ENCODE measurements at regions not wholly inside any gene's neighbourhood (a gene's known extent, or its start where the extent isn't known, plus 50 kb on each side); places are given as distances from the start of the nearest gene placed in this dataset.
A peak's percentile ranks its signal among the peaks of the same experiment; 100 is the strongest.

GRCh38 chr16:81185416-81185815 is 53.1 kb upstream of the BCO1 start:
- DNase-seq = no peak

DNA sequence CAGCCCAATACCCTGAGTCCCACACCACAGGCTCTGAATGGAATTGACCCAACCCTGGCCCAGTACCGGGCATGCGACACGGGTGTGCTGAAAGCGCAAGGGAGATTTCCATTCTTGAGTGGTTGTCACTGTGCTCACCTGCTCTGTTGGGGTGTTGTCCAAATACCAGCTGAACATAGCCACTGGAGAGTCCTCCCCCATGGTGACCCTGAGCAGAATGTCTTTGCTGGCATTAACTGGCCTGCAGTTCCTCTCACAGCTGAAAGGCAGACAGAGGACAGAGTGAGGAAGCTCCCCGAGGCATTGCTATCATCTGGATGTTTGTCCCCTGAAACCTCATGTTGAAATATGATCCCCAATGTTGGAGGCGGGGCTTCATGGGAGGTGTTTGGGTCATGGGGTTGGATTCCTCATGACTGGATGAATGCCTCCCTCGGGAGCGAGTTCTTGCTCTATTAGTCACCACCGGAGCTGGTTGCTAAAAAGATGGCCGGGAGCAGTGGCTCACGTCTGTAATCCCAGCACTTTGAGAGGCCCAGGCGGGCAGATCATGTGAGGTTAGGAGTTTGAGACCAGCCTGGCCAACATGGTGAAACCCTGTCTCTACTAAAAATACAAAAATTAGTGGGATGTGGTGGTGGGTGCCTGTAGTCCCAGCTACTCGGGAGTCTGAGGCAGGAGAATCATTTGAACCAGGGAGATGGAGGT is 57.3 kb upstream of the BCO1 start:
- DNase-seq = peak; percentile 89

DNA sequence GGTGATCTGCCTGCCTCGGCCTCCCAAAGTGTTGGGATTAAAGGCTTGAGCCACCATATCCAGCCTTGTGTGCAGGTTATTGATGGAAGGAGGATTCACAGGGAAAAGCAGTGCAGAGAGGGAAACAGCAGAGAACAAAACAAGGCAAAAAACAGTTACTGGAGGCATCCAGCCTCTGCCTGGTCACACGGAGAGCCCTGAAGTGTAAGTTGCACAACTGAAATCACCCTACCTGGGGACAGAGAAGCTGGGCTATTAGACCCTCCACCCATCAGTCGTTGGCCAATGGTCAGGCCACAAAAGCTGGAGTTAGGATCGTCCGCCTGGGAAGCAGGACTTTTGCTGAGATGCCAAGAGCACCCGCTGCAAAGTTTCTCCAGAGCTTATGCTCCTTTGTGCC is 57.9 kb upstream of the BCO1 start:
- DNase-seq = no peak

DNA sequence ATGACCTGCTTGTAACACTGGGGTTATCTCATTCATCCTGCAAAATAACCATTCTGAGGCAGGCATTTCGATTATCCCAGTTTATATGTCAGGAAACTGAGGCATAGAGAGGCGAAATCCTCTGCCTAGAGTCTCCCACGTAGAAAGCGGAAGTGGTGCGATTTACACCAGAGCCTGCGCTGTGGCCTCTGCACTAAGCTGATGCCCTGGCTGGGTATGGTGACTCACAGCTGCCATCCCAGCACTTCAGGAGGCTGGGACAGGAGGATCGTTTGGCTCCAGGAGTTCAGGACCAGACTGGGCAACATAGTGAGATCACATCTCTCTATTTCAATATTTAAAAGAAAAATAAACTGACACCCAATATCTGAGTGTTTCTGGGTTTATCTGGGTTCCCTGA is 59.3 kb upstream of the BCO1 start:
- DNase-seq = no peak

GRCh38 chr16:81175325-81175891 is 63.1 kb upstream of the BCO1 start:
- DNase-seq = no peak

GRCh38 chr16:81174644-81175324 is 63.7 kb upstream of the BCO1 start:
- DNase-seq = no peak

- no peak for DNase-seq
Measured at GRCh38 chr16:81172769-81173658, 65.5 kb upstream of the BCO1 start.

DNA sequence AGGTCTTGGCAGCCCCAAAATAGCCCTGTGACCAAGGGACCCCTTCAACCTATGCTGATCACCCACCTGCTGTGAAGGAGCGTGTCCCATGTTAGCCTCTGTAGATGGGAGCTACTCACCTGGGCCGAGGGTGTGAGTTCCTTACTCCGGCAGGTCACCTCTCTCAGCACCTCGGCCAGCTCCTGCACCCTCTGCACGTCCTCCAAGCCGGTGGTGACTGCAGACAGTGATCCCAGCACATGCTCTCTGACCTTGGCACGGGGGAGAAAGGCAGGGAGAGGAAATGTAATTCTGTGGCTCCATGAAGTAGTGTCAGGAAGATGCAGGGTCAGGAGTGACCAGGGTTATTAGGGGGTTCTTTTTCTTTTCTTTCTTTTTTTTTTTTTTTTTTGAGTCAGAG is 67.7 kb upstream of the BCO1 start:
- no peak for DNase-seq

DNA sequence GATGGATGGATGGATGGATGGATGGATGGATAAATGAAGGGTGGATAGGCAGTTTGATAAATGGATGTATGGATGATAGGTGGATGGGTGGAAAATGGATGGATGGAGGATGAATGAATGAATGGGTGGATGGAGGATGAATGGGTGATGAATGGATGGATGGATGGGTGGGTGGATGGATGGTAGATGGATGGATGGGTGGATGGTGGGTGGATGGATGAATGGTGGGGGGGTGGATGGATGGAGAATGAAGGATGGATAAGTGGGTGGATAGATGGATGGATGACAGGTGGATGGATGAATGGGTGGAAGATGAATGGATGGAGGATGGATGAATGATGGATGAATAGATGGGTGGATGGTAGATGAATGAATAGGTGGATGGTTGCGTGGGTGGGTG is 70.1 kb upstream of the BCO1 start:
- DNase-seq = no peak

- DNase-seq = no peak
Measured at GRCh38 chr16:81167851-81168250, 70.6 kb upstream of the BCO1 start.

DNA sequence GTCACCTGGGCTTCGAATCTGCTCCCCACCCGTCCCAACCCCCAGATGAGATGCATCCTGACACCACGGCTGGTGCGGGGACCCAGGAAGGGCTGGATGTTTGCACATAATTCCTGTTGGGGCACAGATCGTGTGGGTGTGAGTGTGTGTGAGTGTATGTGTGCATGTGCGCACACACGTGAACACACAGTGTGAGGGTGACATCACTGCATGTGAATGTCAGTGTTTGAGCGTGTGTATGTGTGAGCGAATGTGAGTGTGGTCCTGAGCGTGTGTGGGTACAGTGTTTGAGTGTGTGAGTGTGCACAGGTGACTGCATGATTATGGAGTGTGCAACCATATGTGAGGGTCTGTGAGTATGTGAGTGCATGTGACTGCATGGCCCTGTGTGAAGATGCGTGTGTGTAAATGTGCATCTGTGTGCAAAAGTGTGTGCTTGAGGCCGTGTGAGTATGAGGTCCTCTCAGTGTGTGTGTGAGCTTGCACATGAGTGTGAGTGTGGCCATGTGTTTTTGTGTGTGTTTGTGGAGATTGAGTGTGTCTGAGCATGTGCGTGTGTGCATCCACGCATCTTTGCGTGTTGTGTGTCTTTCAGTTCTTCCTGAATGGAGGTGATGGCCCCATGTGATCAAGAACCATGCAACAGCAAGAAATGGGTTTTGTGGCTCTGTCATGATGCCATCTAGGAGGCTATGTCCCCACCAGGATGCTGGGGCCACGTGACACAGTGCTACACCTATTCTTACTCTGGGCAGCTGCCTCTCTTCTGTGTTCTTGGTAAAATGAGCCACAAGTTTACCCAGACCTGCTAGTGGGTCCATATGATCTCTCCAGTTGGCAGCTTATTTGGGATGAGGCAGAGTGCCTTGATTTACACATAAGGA is 70.5 kb upstream of the GCSH start:
- DNase-seq = no peak

DNA sequence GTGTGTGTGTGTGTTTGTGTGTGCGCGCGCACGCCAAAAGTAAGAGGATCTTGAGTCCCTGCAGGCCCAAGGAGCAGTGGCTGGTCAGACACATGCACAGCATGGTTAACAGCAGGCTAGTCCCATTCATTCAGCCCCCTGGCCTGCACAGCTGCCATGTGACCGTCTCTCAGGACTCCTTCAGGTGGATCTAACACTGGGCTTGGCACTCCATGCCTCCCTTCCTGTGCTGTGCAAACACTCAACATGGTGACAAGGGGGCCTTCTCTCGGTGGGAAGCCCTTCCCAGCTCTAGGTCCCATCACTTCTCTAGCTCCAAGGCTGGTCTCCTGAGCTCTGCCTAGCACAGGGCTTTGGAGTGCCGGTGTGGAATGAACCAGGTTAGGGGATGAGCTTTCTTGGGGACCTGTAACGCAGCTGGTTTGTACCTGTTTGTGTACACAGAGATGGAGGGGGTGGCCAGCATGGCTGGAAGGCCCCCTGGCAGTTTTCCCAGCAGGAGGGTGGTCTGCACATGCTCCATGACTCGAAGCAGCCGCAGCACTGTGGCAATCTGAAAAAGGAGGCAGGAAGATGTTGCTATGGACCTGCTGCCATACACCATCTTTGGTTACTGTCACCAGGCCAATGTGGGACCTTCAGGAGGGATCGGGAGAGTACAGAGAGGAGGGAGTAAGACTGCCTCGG is 69.4 kb upstream of the GCSH start:
- no peak for DNase-seq

DNA sequence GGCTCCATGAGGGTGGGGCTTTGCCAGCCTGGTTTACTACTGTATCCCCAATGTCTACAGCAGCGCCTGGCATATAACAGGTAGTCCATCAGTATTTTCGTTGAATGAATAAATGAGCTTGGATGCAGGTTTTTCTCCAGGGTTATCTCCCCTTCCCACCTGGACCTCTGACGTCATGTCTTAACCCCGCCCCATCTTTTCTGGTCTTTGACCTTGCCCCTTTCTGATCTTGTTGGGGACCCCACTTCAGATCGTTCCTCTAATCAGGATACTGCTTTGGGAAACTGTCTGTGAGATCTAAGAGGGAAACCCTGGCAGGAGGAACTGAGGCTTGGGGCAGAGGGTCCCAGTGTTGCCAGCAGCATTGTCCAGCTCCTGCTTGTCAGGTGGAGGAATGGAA is 68.8 kb upstream of the GCSH start:
- DNase-seq = no peak

- DNase-seq = no peak
Measured at GRCh38 chr16:81164481-81164880, 68.3 kb upstream of the GCSH start.

- DNase-seq = no peak
Measured at GRCh38 chr16:81163671-81164070, 67.5 kb upstream of the GCSH start.

DNA sequence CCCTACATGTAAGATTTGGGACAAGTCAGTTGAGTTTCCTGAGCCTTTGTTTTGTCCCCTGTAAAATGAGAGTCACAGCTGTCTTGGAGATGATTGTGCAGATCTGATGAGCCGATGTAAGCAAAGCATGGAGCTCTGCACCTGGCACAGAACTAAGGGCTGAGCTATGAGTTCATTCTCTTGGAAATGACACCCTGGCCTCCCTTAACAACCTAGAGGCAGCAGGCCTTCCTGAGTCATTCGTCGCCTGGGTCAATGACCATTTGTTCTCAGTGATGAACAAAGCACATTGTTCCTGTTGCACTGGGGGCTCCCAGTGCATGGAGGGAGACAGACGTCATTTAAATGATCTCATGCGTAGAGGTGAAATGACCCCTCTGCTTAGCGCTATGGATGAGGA is 62.8 kb upstream of the GCSH start:
- no peak for DNase-seq

DNA sequence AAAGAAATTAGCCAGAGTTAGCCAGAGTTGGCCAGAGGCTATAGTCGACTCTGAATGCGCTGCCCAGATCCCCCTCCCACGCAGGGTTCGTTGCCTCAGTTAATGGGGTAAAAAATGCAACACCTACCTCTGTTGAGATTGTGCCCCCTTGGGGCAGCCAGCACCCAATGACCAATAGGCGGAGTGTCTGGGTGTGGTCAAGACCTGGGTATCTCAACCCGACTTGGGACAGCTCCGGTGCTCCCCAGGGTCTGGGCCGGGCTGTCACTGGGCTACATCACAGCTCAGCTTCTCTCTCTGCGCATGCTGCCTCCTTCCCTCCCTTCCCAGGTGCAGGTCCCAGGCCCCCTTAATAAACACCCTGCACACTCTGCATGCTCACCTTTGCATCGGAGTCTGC is 59.6 kb upstream of the GCSH start:
- DNase-seq = no peak

GRCh38 chr16:81151648-81152310 is 55.6 kb upstream of the GCSH start:
- DNase-seq = no peak

DNA sequence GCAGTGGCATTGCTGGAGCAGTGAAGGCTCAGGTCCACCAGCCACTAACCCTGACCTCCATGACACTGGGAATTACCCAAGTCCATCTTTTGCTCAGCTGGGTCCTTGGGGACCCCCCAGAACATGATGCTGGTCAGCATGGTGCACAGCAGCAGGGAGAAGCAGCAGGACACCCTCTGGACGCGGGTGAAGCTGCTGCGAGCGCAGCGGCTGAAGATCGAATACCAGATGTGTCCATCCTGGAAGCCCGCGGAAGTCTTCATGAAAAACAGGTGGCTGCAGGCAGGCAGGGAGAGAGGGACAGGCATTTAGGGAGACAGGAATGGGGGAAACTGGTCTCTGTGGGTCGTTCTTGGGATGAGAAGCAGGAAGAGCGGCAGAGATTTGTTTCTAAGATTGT is 53.4 kb upstream of the GCSH start:
- no peak for DNase-seq

DNA sequence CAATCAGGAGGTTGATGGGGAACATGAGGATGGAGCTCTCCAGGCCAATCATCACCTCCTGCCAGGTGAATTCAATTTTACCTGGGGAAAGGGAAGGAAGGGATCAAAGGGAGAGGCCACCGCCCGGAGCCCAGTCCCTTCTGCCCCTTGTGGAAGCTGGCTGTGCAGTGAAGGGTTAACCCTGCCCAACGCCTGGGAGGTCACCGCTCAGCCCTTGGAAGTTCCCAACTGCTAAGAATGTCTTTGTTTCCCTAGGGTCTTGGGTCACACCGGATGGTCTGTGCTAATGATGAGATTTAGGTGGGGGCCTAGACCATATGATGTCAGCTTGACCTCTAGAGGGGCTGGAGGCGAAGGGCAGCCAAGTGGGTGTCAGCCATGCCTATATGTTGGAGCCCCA is 52.1 kb upstream of the GCSH start:
- DNase-seq = no peak
